RWPE2 (cell line): ENCODE measurements at regions not wholly inside any gene's neighbourhood (a gene's known extent, or its start where the extent isn't known, plus 50 kb on each side); places are given as distances from the start of the nearest gene placed in this dataset.

Experiments used
- ATAC-seq: fragments of 200-7000 bp; cut with Tn5 transposase; 3 replicates; pipeline ENCODE4 v1.9.1; 2021; ENCODE audit warnings: low read depth
- DNase-seq: peaks from one replicate; pipeline ENCODE4 v3.0.0-alpha.2; 2020; ENCODE audit warnings: low spot score
- H3K27ac ChIP-seq: fragments of 450-650 bp; 2 replicates; pipeline ENCODE4 v1.5.1; 2017; ENCODE audit warnings: mild to moderate bottlenecking; ENCODE audit not compliant: poor library complexity, severe bottlenecking
- H3K27me3 ChIP-seq: fragments of 250-450 bp; sonication (Bioruptor Pico); 2 replicates; pipeline ENCODE4 v1.5.1; 2021; ENCODE audit warnings: mild to moderate bottlenecking, moderate library complexity; ENCODE audit not compliant: insufficient read depth, poor library complexity, severe bottlenecking
- H3K36me3 ChIP-seq: fragments of 250-450 bp; sonication (Bioruptor Pico); 2 replicates; pipeline ENCODE4 v1.5.1; 2020; ENCODE audit warnings: low read depth, mild to moderate bottlenecking, moderate library complexity
- H3K4me1 ChIP-seq: fragments of 250-450 bp; sonication (Bioruptor Pico); 2 replicates; pipeline ENCODE4 v1.5.1; 2021; ENCODE audit warnings: mild to moderate bottlenecking, moderate library complexity; ENCODE audit not compliant: insufficient read depth, poor library complexity, severe bottlenecking
- H3K4me3 ChIP-seq: fragments of 250-450 bp; sonication (Bioruptor Pico); 2 replicates; pipeline ENCODE4 v1.5.1; 2021; ENCODE audit warnings: mild to moderate bottlenecking, moderate library complexity; ENCODE audit not compliant: severe bottlenecking
- H3K9me3 ChIP-seq: fragments of 250-450 bp; sonication (Bioruptor Pico); 2 replicates; pipeline ENCODE4 v1.5.1; 2021; ENCODE audit warnings: mild to moderate bottlenecking, moderate library complexity; ENCODE audit not compliant: severe bottlenecking
- CTCF ChIP-seq: fragments of 450-650 bp; IDR thresholded peaks from one replicate; pipeline ENCODE4 v1.5.1; 2017; ENCODE audit warnings: mild to moderate bottlenecking, moderate library complexity; ENCODE audit not compliant: poor library complexity, severe bottlenecking

GRCh38 chrX:20513185-20513584, 246.5 kb upstream of the RPS6KA3 start:
- H3K27ac ChIP-seq = no peak overlapping the region
- H3K9me3 ChIP-seq = no peaks in the 10 kb centered on the region
- TF ChIP-seq CTCF = no peak
- ATAC-seq = no peak
- no peak for DNase-seq
- H3K36me3 ChIP-seq = no peaks in the 10 kb centered on the region
- H3K27me3 ChIP-seq = no peaks in the 10 kb centered on the region
- H3K4me3 ChIP-seq = no peak overlapping the region
- H3K4me1 ChIP-seq = peaks cover 17% of the 10 kb centered on the region

GRCh38 chrX:20511792-20512191, 245.1 kb upstream of the RPS6KA3 start:
- Histone ChIP-seq H3K9me3 (no peaks in the 10 kb centered on the region), H3K4me1 (peaks cover 17% of the 10 kb centered on the region), H3K27me3 (no peaks in the 10 kb centered on the region), H3K4me3 (no peak overlapping the region), H3K36me3 (no peaks in the 10 kb centered on the region), H3K27ac (no peak overlapping the region)
- DNase-seq = no peak
- no peak for ATAC-seq
- TF ChIP-seq CTCF = no peak

- ATAC-seq (no peak), DNase-seq (no peak)
- Histone ChIP-seq H3K9me3 (no peaks in the 10 kb centered on the region), H3K4me1 (no peaks in the 10 kb centered on the region), H3K27ac (no peak overlapping the region), H3K27me3 (no peaks in the 10 kb centered on the region), H3K4me3 (no peak overlapping the region), H3K36me3 (no peaks in the 10 kb centered on the region)
- TF ChIP-seq CTCF = no peak
Measured at GRCh38 chrX:20507901-20508620, 241.4 kb upstream of the RPS6KA3 start.

GRCh38 chrX:20506739-20507138, 240.0 kb upstream of the RPS6KA3 start:
- H3K27ac ChIP-seq = no peak overlapping the region
- H3K4me3 ChIP-seq = no peak overlapping the region
- ATAC-seq = no peak
- no peaks in the 10 kb centered on the region for H3K9me3 ChIP-seq
- no peaks in the 10 kb centered on the region for H3K36me3 ChIP-seq
- H3K4me1 ChIP-seq = no peaks in the 10 kb centered on the region
- no peak for DNase-seq
- no peaks in the 10 kb centered on the region for H3K27me3 ChIP-seq
- no peak for TF ChIP-seq CTCF

- ATAC-seq (no peak), DNase-seq (no peak)
- no peaks in the 10 kb centered on the region for H3K27me3 ChIP-seq
- no peaks in the 10 kb centered on the region for H3K9me3 ChIP-seq
- H3K27ac ChIP-seq = no peak overlapping the region
- no peaks in the 10 kb centered on the region for H3K36me3 ChIP-seq
- TF ChIP-seq CTCF = no peak
- no peaks in the 10 kb centered on the region for H3K4me1 ChIP-seq
- H3K4me3 ChIP-seq = no peak overlapping the region
Measured at GRCh38 chrX:20500949-20501348, 234.2 kb upstream of the RPS6KA3 start.
